MG63 (cell line): ENCODE measurements at regions not wholly inside any gene's neighbourhood (a gene's known extent, or its start where the extent isn't known, plus 50 kb on each side); places are given as distances from the start of the nearest gene placed in this dataset.

Source experiments
- DNase-seq: peaks from one replicate; pipeline ENCODE4 v3.0.0-alpha.2; 2020
- H3K27me3 ChIP-seq: fragments of 250-450 bp; sonication (Bioruptor Pico); 2 replicates; pipeline ENCODE4 v1.5.1; 2020; ENCODE audit warnings: mild to moderate bottlenecking, moderate library complexity
- H3K36me3 ChIP-seq: fragments of 250-450 bp; sonication (Bioruptor Pico); 2 replicates; pipeline ENCODE4 v1.5.1; 2020; ENCODE audit warnings: mild to moderate bottlenecking, moderate library complexity
- H3K4me3 ChIP-seq: fragments of 250-450 bp; sonication (Bioruptor Pico); 2 replicates; pipeline ENCODE4 v1.5.1; 2020; ENCODE audit warnings: mild to moderate bottlenecking, moderate library complexity
- H3K9me3 ChIP-seq: fragments of 250-450 bp; sonication (Bioruptor Pico); 2 replicates; pipeline ENCODE4 v1.5.1; 2020; ENCODE audit warnings: mild to moderate bottlenecking, moderate library complexity

GRCh38 chr5:58246461-58246944 lies 213.4 kb downstream of the PLK2 start:
- DNase-seq = no peak
- peaks cover 3% of the 10 kb centered on the region; the same call in 1 of the 2 replicates for H3K9me3 ChIP-seq
- H3K27me3 ChIP-seq = no peaks in the 10 kb centered on the region
- 0 out of 2 replicates have a peak, but pooled peaks cover under 1% of the 10 kb centered on the region for H3K36me3 ChIP-seq
- no peak overlapping the region for H3K4me3 ChIP-seq

GRCh38 chr5:58245476-58245840 lies 214.4 kb downstream of the PLK2 start:
- H3K4me3 ChIP-seq = no peak overlapping the region
- DNase-seq = no peak

GRCh38 chr5:58244819-58245475 lies 214.9 kb downstream of the PLK2 start:
- H3K36me3 ChIP-seq = peaks cover 4% of the 10 kb centered on the region; the same call in 1 of the 2 replicates
- no peak for DNase-seq
- H3K4me3 ChIP-seq = no peak overlapping the region
- peaks cover 3% of the 10 kb centered on the region; the same call in 1 of the 2 replicates for H3K9me3 ChIP-seq
- no peaks in the 10 kb centered on the region for H3K27me3 ChIP-seq

More at GRCh38 chr5:58245476-58245840, 214.4 kb downstream of the PLK2 start:
- Histone ChIP-seq H3K9me3 (peaks cover 3% of the 10 kb centered on the region; the same call in 1 of the 2 replicates), H3K36me3 (peaks cover 4% of the 10 kb centered on the region; the same call in 1 of the 2 replicates), H3K27me3 (no peaks in the 10 kb centered on the region)

- Histone ChIP-seq H3K9me3 (peaks cover 3% of the 10 kb centered on the region; the same call in 1 of the 2 replicates), H3K4me3 (no peak overlapping the region), H3K36me3 (peaks cover 4% of the 10 kb centered on the region; the same call in 1 of the 2 replicates), H3K27me3 (no peaks in the 10 kb centered on the region)
- peak; percentile 7 for DNase-seq
Observed at GRCh38 chr5:58241389-58241788, 218.5 kb downstream of the PLK2 start.

GRCh38 chr5:58240322-58240721 lies 219.6 kb downstream of the PLK2 start:
- Histone ChIP-seq H3K27me3 (no peaks in the 10 kb centered on the region), H3K4me3 (no peak overlapping the region), H3K36me3 (peaks cover 4% of the 10 kb centered on the region; the same call in 1 of the 2 replicates), H3K9me3 (peaks cover 3% of the 10 kb centered on the region; the same call in 1 of the 2 replicates)
- peak; percentile 14 for DNase-seq

- peaks cover 4% of the 10 kb centered on the region; the same call in 1 of the 2 replicates for H3K36me3 ChIP-seq
- peaks cover 3% of the 10 kb centered on the region; the same call in 1 of the 2 replicates for H3K9me3 ChIP-seq
- H3K27me3 ChIP-seq = no peaks in the 10 kb centered on the region
- no peak for DNase-seq
- no peak overlapping the region for H3K4me3 ChIP-seq
Observed at GRCh38 chr5:58239731-58240130, 220.2 kb downstream of the PLK2 start.

- H3K4me3 ChIP-seq = no peak overlapping the region
- peaks cover 4% of the 10 kb centered on the region; the same call in 1 of the 2 replicates for H3K36me3 ChIP-seq
- H3K27me3 ChIP-seq = no peaks in the 10 kb centered on the region
- DNase-seq = no peak
- peaks cover 3% of the 10 kb centered on the region; the same call in 1 of the 2 replicates for H3K9me3 ChIP-seq
Observed at GRCh38 chr5:58239045-58239444, 220.8 kb downstream of the PLK2 start.

GRCh38 chr5:58236498-58236897 lies 223.4 kb downstream of the PLK2 start:
- DNase-seq = no peak
- Histone ChIP-seq H3K9me3 (no peaks in the 10 kb centered on the region), H3K4me3 (no peak overlapping the region), H3K27me3 (no peaks in the 10 kb centered on the region), H3K36me3 (peaks cover 4% of the 10 kb centered on the region; the same call in 1 of the 2 replicates)

GRCh38 chr5:58235299-58235698 lies 224.6 kb downstream of the PLK2 start:
- Histone ChIP-seq H3K36me3 (no peaks in the 10 kb centered on the region), H3K27me3 (no peaks in the 10 kb centered on the region), H3K9me3 (no peaks in the 10 kb centered on the region), H3K4me3 (no peak overlapping the region)
- DNase-seq = peak; percentile 14

GRCh38 chr5:58232130-58232529 lies 227.8 kb downstream of the PLK2 start:
- no peak for DNase-seq
- Histone ChIP-seq H3K9me3 (no peaks in the 10 kb centered on the region), H3K27me3 (no peaks in the 10 kb centered on the region), H3K36me3 (no peaks in the 10 kb centered on the region), H3K4me3 (no peak overlapping the region)

- Histone ChIP-seq H3K9me3 (no peaks in the 10 kb centered on the region; the same call in 1 of the 2 replicates), H3K27me3 (no peaks in the 10 kb centered on the region), H3K4me3 (no peak overlapping the region), H3K36me3 (no peaks in the 10 kb centered on the region)
- DNase-seq = no peak
Observed at GRCh38 chr5:58231041-58231440, 228.8 kb downstream of the PLK2 start.

GRCh38 chr5:58228896-58229295 lies 231.0 kb downstream of the PLK2 start:
- Histone ChIP-seq H3K27me3 (no peaks in the 10 kb centered on the region), H3K36me3 (no peaks in the 10 kb centered on the region), H3K4me3 (no peak overlapping the region), H3K9me3 (peaks cover under 1% of the 10 kb centered on the region; the same call in 1 of the 2 replicates)
- no peak for DNase-seq

- peaks cover 3% of the 10 kb centered on the region; the same call in 1 of the 2 replicates for H3K9me3 ChIP-seq
- H3K4me3 ChIP-seq = no peak overlapping the region
- no peaks in the 10 kb centered on the region for H3K36me3 ChIP-seq
- DNase-seq = no peak
- H3K27me3 ChIP-seq = no peaks in the 10 kb centered on the region
Observed at GRCh38 chr5:58227858-58228257, 232.0 kb downstream of the PLK2 start.

- H3K27me3 ChIP-seq = no peaks in the 10 kb centered on the region
- H3K9me3 ChIP-seq = peaks cover 3% of the 10 kb centered on the region; the same call in 1 of the 2 replicates
- H3K4me3 ChIP-seq = no peak overlapping the region
- no peak for DNase-seq
- H3K36me3 ChIP-seq = no peaks in the 10 kb centered on the region
Observed at GRCh38 chr5:58224661-58225060, 235.2 kb downstream of the PLK2 start.

GRCh38 chr5:58224221-58224620 lies 235.7 kb downstream of the PLK2 start:
- no peaks in the 10 kb centered on the region for H3K36me3 ChIP-seq
- no peak overlapping the region for H3K4me3 ChIP-seq
- DNase-seq = no peak
- H3K27me3 ChIP-seq = no peaks in the 10 kb centered on the region
- peaks cover 3% of the 10 kb centered on the region; the same call in 1 of the 2 replicates for H3K9me3 ChIP-seq

GRCh38 chr5:58215364-58215763 lies 244.5 kb downstream of the PLK2 start:
- Histone ChIP-seq H3K36me3 (no peaks in the 10 kb centered on the region), H3K27me3 (no peaks in the 10 kb centered on the region), H3K9me3 (0 out of 2 replicates have a peak, but pooled peaks cover 3% of the 10 kb centered on the region), H3K4me3 (no peak overlapping the region)
- DNase-seq = no peak

- Histone ChIP-seq H3K4me3 (no peak overlapping the region), H3K9me3 (0 out of 2 replicates have a peak, but pooled peaks cover 3% of the 10 kb centered on the region), H3K27me3 (no peaks in the 10 kb centered on the region), H3K36me3 (no peaks in the 10 kb centered on the region)
- DNase-seq = no peak
Observed at GRCh38 chr5:58211441-58211840, 248.4 kb downstream of the PLK2 start.

- H3K27me3 ChIP-seq = no peaks in the 10 kb centered on the region
- no peak for DNase-seq
- H3K4me3 ChIP-seq = no peak overlapping the region
- no peaks in the 10 kb centered on the region for H3K36me3 ChIP-seq
- no peaks in the 10 kb centered on the region for H3K9me3 ChIP-seq
Observed at GRCh38 chr5:58208674-58209073, 251.2 kb downstream of the PLK2 start.
